ENCODE measurements at regions not wholly inside any gene's neighbourhood (a gene's known extent, or its start where the extent isn't known, plus 50 kb on each side); places are given as distances from the start of the nearest gene placed in this dataset.

DNA sequence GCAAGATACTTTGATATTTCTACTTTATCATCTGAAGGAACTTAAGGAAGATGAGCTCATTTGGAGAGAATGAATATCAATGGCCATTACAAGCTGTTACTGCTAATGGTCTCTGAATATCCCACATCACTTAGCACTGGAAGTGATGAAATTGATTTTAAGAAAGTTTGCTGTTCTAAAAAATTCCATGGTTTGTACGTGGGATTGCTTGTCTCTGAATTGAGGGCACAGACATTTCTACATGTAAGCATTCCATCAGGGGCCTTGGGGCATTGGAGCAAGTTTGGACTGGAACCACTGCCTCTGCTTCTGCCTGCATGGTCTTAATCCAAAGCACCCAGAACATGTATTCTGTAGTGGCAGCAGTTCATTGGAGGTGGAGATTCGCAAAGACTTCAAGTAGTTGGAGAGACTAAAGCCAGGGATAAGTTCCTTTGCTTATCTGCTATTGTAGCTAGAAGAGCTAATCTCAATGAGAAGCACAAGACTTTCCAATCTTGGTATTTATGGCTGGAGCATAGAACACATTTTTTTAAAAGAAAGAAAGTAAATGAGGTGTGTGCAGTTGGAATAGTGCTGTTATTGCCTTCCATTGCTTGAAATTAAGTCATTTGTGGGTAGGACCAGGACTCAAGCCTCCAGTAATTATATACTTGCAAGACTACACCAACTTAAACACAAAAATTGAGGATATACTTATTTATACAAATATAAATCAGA lies 424.2 kb downstream of the SPATA31D1 start:
- TF ChIP-seq, protein P1, sequence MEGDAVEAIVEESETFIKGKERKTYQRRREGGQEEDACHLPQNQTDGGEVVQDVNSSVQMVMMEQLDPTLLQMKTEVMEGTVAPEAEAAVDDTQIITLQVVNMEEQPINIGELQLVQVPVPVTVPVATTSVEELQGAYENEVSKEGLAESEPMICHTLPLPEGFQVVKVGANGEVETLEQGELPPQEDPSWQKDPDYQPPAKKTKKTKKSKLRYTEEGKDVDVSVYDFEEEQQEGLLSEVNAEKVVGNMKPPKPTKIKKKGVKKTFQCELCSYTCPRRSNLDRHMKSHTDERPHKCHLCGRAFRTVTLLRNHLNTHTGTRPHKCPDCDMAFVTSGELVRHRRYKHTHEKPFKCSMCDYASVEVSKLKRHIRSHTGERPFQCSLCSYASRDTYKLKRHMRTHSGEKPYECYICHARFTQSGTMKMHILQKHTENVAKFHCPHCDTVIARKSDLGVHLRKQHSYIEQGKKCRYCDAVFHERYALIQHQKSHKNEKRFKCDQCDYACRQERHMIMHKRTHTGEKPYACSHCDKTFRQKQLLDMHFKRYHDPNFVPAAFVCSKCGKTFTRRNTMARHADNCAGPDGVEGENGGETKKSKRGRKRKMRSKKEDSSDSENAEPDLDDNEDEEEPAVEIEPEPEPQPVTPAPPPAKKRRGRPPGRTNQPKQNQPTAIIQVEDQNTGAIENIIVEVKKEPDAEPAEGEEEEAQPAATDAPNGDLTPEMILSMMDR (IDR thresholded peaks at IDR 0.05; ENCODE audit: poor library complexity, severe bottlenecking), result no peak
- TF ChIP-seq EP300 (conservative IDR thresholded peaks at IDR 0.05; ENCODE audit: poor library complexity, severe bottlenecking) (no peak), EZH2 (IDR thresholded peaks at IDR 0.05; ENCODE audit: borderline replicate concordance, insufficient read depth, low read length, poor library complexity, severe bottlenecking) (no peak)
